ENCODE measurements at regions not wholly inside any gene's neighbourhood (a gene's known extent, or its start where the extent isn't known, plus 50 kb on each side); places are given as distances from the start of the nearest gene placed in this dataset.
A peak's percentile ranks its signal among the peaks of the same experiment; 100 is the strongest.

DNA sequence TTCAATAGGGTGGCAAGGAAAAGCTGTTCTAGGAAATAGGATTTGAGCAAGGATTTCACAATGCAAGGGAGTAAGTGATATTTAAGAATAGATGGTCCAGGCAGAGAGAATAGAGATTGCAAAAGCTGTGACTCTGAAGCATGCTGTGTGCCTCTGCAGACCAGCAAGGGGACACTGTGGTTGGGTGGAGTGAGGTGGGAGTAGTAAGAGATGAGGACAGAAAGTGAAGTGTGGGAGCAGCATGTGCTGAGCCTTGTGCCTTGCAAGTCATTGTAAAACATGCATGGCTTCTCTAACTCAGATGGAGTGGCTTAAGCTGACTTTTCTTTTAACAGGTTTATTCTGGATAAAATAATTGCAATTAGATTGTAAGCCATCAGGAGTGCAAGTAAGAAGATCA is 442.4 kb downstream of the CCSER2 start:
- H3K9me3 ChIP-seq (ENCODE audit: control insufficient read depth, insufficient read depth, low read depth, low read length) = no peaks in the 10 kb centered on the region
- no peak overlapping the region for H3K9ac ChIP-seq (ENCODE audit: insufficient read depth, low read length)
- no peak overlapping the region for H3K27ac ChIP-seq (ENCODE audit: insufficient read depth, low read length)
- no peak overlapping the region for H3K4me2 ChIP-seq (ENCODE audit: extremely low read depth, insufficient read depth, low read length)
- no peaks in the 10 kb centered on the region for H3K27me3 ChIP-seq (ENCODE audit: control insufficient read depth, insufficient read depth, low read length)
- H3K36me3 ChIP-seq (ENCODE audit: control insufficient read depth, insufficient read depth, low read length) = no peaks in the 10 kb centered on the region
- DNase-seq (ENCODE audit: low read depth in 2 of 2) = no peak
- H4K20me1 ChIP-seq (ENCODE audit: control insufficient read depth, extremely low read depth, insufficient read depth, low read length) = no peaks in the 10 kb centered on the region
- H2AFZ ChIP-seq (ENCODE audit: low read length) = no peak overlapping the region
- no peaks in the 10 kb centered on the region for H3K4me1 ChIP-seq (ENCODE audit: control insufficient read depth, extremely low read depth, insufficient read depth, low read length)
- TF ChIP-seq, protein P1, sequence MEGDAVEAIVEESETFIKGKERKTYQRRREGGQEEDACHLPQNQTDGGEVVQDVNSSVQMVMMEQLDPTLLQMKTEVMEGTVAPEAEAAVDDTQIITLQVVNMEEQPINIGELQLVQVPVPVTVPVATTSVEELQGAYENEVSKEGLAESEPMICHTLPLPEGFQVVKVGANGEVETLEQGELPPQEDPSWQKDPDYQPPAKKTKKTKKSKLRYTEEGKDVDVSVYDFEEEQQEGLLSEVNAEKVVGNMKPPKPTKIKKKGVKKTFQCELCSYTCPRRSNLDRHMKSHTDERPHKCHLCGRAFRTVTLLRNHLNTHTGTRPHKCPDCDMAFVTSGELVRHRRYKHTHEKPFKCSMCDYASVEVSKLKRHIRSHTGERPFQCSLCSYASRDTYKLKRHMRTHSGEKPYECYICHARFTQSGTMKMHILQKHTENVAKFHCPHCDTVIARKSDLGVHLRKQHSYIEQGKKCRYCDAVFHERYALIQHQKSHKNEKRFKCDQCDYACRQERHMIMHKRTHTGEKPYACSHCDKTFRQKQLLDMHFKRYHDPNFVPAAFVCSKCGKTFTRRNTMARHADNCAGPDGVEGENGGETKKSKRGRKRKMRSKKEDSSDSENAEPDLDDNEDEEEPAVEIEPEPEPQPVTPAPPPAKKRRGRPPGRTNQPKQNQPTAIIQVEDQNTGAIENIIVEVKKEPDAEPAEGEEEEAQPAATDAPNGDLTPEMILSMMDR (conservative IDR thresholded peaks at IDR 0.05 in 1 of 2, IDR thresholded peaks at IDR 0.05 in 1 of 2; ENCODE audit: low read depth in 1 of 2, low read length in 2 of 2) = no peak
- TF ChIP-seq EZH2 (IDR thresholded peaks at IDR 0.05; ENCODE audit: low read length, missing control alignments) = no peak
- no peak overlapping the region for H3K4me3 ChIP-seq (replicated peaks in 1 of 4; ENCODE audit: control extremely low read depth in 1 of 4, insufficient read depth in 1 of 4, low read depth in 3 of 4, low read length in 4 of 4)
- H3K79me2 ChIP-seq (ENCODE audit: control insufficient read depth, insufficient read depth, low read length) = no peaks in the 10 kb centered on the region

DNA sequence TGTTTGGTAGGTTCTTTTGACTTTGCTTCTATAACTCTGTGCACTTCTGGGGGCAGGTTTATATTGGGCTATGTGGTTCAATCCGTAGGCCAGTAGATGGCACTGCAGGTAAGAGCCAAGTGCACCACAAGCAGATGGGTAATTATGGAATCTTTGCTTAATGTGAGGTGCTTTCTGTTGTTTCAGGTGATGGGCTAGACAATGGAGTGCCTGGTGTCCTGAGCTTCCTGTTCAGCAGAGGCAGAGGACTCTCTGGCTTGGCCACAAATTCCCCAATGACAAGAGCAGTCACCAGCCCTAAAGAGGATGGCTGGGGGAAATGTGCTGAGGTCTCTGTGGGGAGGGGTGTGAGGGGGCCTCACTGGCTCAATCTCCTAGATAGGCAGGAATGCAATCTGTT is 455.0 kb downstream of the CCSER2 start:
- no peaks in the 10 kb centered on the region for H3K79me2 ChIP-seq (ENCODE audit: control insufficient read depth, insufficient read depth, low read length)
- H3K36me3 ChIP-seq (ENCODE audit: control insufficient read depth, insufficient read depth, low read length) = no peaks in the 10 kb centered on the region
- no peaks in the 10 kb centered on the region for H3K9me3 ChIP-seq (ENCODE audit: control insufficient read depth, insufficient read depth, low read depth, low read length)
- no peak overlapping the region for H2AFZ ChIP-seq (ENCODE audit: low read length)
- peak in 1 of 2 donors; percentile 24 for DNase-seq (ENCODE audit: low read depth in 2 of 2)
- H3K9ac ChIP-seq (ENCODE audit: insufficient read depth, low read length) = no peak overlapping the region
- TF ChIP-seq, protein P1 (conservative IDR thresholded peaks at IDR 0.05 in 1 of 2, IDR thresholded peaks at IDR 0.05 in 1 of 2; ENCODE audit: low read depth in 1 of 2, low read length in 2 of 2) = peak; percentile 13 to 22
- TF ChIP-seq EZH2 (IDR thresholded peaks at IDR 0.05; ENCODE audit: low read length, missing control alignments) = no peak
- H3K27ac ChIP-seq (ENCODE audit: insufficient read depth, low read length) = no peak overlapping the region
- no peaks in the 10 kb centered on the region for H3K4me1 ChIP-seq (ENCODE audit: control insufficient read depth, extremely low read depth, insufficient read depth, low read length)
- no peaks in the 10 kb centered on the region for H4K20me1 ChIP-seq (ENCODE audit: control insufficient read depth, extremely low read depth, insufficient read depth, low read length)
- H3K4me2 ChIP-seq (ENCODE audit: extremely low read depth, insufficient read depth, low read length) = no peak overlapping the region
- H3K27me3 ChIP-seq (ENCODE audit: control insufficient read depth, insufficient read depth, low read length) = no peaks in the 10 kb centered on the region
- no peak overlapping the region for H3K4me3 ChIP-seq (replicated peaks in 1 of 4; ENCODE audit: control extremely low read depth in 1 of 4, insufficient read depth in 1 of 4, low read depth in 3 of 4, low read length in 4 of 4)

DNA sequence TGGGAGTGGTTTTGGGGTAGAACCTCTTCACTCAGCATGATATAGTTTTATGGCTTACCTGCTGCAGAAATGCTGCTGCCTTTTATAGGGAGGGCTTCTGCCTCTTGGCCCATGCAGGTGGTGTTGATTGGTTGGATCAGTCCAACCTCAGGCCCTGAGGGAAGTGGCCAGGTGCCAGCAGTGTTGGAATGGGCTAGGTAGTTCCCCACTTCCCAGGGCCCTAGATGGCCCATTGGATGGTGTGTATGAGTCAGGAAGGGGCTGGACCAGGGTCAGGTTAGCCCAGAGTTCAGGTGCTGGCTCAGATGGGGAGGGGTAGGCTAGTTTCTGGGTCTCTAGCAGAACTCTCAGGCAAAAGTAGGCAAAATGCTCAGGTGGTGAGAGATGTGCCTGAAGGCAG is 455.5 kb downstream of the CCSER2 start:
- Histone ChIP-seq H3K4me1 (ENCODE audit: control insufficient read depth, extremely low read depth, insufficient read depth, low read length) (no peaks in the 10 kb centered on the region), H3K79me2 (ENCODE audit: control insufficient read depth, insufficient read depth, low read length) (no peaks in the 10 kb centered on the region), H4K20me1 (ENCODE audit: control insufficient read depth, extremely low read depth, insufficient read depth, low read length) (no peaks in the 10 kb centered on the region), H3K9me3 (ENCODE audit: control insufficient read depth, insufficient read depth, low read depth, low read length) (no peaks in the 10 kb centered on the region), H3K36me3 (ENCODE audit: control insufficient read depth, insufficient read depth, low read length) (no peaks in the 10 kb centered on the region), H3K27ac (ENCODE audit: insufficient read depth, low read length) (no peak overlapping the region), H3K27me3 (ENCODE audit: control insufficient read depth, insufficient read depth, low read length) (no peaks in the 10 kb centered on the region), H3K4me2 (ENCODE audit: extremely low read depth, insufficient read depth, low read length) (no peak overlapping the region), H3K9ac (ENCODE audit: insufficient read depth, low read length) (no peak overlapping the region), H3K4me3 (replicated peaks in 1 of 4; ENCODE audit: control extremely low read depth in 1 of 4, insufficient read depth in 1 of 4, low read depth in 3 of 4, low read length in 4 of 4) (no peak overlapping the region), H2AFZ (ENCODE audit: low read length) (no peak overlapping the region)
- no peak for DNase-seq (ENCODE audit: low read depth in 2 of 2)
- TF ChIP-seq, protein P1 (conservative IDR thresholded peaks at IDR 0.05 in 1 of 2, IDR thresholded peaks at IDR 0.05 in 1 of 2; ENCODE audit: low read depth in 1 of 2, low read length in 2 of 2) = no peak
- no peak for TF ChIP-seq EZH2 (IDR thresholded peaks at IDR 0.05; ENCODE audit: low read length, missing control alignments)

Measured in fibroblast of lung (primary cell).